M059J (cell line): ENCODE measurements at regions not wholly inside any gene's neighbourhood (a gene's known extent, or its start where the extent isn't known, plus 50 kb on each side); places are given as distances from the start of the nearest gene placed in this dataset.

Experiments used
- DNase-seq: peaks from one replicate; pipeline ENCODE4 v3.0.0-alpha.2; 2012; ENCODE audit warnings: low read depth

DNA sequence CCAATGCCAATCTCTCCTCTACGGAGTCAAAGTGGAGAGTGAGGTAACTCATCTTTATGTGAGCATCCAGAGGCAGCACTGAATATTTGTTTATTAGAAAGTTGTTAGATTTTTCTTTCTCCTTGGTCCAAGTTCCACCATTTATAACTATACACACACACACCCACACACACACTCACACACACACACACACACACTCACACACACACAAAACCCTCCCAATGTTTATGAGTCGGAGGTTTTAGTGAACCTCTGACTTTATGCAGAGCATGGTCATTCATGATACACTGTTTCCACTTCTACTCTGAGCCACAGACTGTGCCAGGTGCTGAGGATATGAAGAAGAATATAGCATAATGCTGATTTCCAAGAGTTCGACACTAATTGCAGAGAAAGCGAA, 132.9 kb upstream of the CCDC68 start:
- no peak for DNase-seq

- peak; percentile 60 for DNase-seq
These were observed 131.4 kb upstream of the CCDC68 start for GRCh38 chr18:55090564-55091188.

DNA sequence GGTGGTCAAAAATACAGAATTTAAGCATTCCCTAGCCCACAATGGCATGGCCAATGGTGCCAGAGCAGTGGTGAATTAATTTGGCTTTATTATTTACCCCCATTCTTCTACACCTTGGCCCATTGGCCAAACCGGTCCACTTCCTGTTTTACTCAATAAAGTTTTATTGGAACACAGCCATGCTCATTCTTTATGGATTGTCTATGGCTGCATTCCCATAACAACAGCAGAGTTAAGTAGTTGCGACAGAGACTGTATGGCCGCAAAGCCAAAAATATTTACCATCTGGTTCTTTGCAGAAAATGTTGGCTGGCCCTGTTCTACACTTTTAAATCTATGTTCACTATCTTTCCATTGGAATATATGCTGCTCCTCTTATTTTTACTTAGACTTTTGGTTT, 130.3 kb upstream of the CCDC68 start:
- DNase-seq: no peak

DNA sequence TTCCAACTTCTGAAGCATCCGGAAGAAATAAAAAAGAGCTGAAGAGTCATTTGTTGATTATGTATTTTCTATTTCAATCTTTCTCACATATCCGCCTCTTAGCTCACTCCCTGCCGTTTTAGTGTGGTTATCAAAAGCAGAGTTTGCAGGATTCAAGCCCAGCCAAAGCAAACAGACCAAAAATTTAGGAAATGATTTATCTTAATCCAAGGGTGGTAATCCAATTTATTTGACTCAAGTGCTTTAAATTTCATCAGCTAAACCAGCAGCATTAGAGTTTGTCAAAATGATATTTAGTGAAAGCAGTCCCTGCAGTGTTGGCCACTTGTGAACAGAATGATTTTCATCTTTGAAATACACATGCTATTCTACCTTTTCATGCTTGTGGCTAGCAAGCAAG, 129.3 kb upstream of the CCDC68 start:
- DNase-seq: no peak

- peak; percentile 71 for DNase-seq
These were observed 128.7 kb upstream of the CCDC68 start for GRCh38 chr18:55088000-55088401.

- no peak for DNase-seq
These were observed 127.6 kb upstream of the CCDC68 start for GRCh38 chr18:55086906-55087305.

GRCh38 chr18:55085557-55086285, 126.5 kb upstream of the CCDC68 start:
- DNase-seq: no peak

DNA sequence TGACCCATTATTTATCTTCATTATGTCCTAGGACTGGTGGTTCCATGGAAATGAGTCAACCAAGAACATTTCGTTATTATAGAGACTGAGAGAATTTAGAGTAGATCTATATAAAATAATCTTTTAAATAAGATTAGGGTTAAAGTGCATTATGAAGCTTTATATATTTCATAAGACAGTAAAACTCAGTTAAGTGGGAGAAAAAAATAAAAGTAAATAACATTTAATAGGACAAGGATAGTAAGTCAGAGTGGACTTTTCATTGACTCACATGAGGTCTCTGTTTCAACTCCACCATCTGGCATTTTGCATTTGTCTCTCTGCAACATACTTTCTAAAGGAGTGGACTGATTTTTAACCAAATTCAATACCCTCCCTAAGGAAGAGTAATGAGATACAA, 125.3 kb upstream of the CCDC68 start:
- DNase-seq: no peak

DNA sequence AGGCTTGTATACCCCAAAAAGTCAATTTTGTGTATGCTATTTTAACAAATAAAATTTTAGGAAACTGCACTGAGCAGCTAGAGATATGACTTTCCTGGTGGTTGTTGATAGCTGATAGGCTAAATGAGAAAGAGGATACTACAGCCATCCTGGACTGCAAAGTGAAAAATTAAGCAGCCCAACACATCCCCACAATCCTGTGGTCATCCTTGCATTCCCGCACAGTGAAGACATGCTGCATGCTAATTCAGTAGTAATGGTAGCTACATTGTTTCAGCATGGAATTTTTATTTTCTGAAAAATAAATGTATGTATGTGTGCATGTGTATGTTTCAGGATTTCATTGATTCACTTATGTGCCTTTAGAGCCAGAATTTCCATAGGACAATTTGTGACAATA, 124.2 kb upstream of the CCDC68 start:
- peak; percentile 49 for DNase-seq

GRCh38 chr18:55079481-55080355, 120.5 kb upstream of the CCDC68 start:
- no peak for DNase-seq

GRCh38 chr18:55079067-55079466, 119.8 kb upstream of the CCDC68 start:
- no peak for DNase-seq

DNA sequence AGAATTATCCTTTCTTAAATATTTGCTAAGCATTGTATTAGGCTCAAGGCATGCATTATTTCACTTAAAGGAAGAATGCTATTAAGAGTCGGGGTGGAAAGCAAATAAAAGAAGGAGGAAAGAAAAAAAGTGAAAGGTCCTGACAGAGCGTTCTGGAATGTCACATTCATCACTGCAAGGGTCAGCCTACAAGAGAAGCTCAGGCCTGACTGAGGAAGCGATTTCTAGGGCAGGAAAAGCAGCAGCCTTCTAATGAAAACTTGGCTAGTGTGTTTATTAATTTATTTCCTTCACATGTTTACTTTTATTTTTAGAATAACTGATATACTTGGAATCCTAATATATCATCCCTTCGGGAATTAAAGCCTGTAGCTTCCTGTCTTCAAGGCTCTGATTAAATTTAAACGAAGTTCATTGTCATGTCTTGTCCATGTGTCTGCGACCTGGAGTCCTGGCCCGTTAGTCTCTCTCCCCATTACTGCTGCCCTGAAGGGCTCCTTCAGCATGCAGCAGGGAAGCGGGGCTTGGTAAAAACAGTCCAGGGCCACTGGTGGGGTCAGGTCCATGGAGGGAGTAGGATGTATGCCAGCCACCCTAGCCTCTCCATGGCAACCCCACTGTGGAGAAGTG, 119.2 kb upstream of the CCDC68 start:
- DNase-seq: no peak

- no peak for DNase-seq
These were observed 117.5 kb upstream of the CCDC68 start for GRCh38 chr18:55076643-55077218.

DNA sequence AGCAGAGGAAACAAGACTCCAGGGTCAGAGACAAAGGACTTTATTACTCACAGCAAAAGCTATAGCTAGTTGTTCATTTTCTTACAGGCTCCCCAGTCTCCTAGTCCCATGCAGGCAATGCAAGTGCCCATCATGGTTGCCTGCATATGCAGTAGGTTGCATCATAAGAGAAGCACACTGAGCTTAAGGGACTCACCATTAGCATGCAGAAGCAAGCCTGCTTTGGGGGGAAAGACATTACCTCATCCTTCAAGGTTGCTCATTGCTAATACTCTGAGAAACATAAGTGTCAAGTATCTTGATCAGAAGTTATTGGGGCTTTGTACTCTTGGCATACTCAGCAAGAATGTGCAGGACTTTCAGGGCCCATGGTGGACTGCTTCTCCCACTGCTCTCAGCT, 114.6 kb upstream of the CCDC68 start:
- no peak for DNase-seq

DNA sequence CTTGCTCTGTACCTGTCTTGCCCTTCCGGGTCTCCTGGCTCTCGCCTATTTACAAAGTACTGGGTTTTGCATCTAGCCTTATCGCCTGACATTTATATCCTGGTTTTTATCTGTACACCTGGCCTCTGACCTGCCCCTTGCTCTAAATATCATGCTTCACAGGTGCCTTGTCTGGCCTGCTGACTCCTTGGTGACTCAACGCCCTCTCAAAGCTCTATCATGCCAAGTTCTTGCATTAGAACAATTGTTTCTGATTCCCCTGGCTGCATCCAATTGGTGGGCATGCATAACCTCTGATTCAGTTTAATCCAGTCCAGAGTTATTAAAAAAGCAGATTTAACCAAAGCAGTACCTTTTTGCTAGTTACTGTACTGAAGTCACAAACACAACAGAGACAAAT, 113.9 kb upstream of the CCDC68 start:
- DNase-seq: no peak

DNA sequence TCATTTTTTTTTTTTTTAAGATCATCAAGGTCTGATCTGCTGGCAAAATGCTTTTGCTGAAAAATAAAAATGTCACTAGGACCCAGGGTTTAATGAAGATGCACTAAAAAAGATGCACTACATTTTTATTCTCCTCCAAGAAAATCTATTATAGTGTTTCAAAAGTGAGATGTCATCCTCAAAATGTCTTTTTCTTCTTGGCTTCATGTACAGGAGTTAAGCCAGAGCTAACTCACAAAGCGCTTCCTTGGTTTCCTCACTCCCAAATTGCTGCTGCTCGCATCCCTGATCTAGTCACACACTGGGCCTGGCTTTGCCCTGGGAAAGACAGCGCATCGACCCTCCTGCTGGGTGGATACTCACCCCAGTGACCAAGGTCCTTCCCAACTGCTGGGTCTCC, 113.4 kb upstream of the CCDC68 start:
- DNase-seq: no peak

DNA sequence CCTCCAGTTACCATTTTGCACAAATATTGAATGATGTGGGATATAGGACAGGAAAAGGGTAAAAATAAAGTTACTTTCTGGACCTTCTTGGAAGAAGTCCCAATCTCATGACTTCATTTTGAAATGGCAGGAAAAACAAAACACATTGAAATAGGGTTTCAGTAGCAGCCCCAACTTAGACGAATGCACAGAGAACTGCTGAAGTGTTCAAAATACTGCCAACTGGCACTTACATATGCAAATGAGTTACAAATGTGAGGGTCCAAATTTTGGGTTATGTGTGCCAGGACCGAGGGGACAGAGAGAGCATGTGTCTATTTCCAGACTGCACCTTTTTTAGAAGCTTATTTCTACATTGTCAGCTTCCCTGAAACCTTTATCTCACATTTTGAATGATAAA, 112.9 kb upstream of the CCDC68 start:
- no peak for DNase-seq

DNA sequence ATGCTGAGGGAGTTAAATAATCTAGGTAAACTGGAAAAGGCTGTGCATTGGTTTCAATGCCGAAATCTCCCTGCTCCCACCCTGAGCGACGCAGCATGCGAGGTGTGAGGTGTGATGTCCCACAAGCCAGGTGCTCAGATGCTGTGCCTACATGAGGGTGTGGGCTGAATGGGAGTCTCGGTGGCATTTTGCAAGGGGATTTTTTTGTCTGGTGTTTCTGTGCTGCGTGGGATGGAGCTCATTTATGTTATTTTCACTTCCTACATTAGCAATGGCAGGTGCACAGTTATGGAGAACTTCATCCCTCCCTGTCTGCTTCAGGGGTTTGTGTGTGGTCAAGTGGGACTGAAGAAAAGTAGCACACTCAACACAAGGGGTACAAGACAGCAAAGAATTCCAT, 110.2 kb upstream of the CCDC68 start:
- DNase-seq: no peak

DNA sequence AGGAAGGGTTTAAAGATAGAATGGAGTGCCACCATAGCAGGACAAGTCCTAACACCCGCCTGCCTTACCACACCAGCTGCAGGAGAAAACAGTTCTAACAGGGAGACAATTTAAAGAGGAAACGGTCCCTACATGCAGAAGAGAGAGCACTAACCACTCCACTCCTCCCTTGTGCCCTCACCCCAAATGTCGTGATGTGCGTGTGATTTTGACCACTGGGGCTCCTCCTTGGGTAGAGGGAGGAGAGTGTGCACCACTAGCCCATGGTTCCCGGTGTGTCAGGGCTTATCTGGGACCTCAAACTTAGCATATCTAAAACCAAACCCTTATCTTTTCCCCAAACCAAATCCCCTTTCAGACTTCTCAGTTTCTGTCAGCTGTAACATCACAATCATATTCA, 105.5 kb upstream of the CCDC68 start:
- DNase-seq: no peak

DNA sequence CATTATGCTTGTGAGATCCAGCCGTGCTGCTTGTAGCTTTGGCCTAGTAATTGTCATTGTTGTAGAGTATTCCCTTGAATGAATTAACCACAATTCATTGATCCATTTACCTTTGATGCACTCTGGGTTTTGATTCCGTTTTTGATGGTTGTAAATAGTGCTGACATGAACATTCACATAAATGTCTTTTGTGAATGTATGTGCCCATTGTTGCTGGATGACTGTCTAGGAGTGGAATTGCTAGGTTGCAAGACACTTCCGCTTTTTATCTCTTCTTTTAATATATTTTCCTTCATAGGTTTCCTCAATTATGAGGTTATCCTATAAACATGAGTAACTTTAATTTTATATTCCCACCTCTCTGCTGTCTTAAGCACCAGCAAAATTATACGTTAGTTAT, 104.8 kb upstream of the CCDC68 start:
- DNase-seq: no peak

DNA sequence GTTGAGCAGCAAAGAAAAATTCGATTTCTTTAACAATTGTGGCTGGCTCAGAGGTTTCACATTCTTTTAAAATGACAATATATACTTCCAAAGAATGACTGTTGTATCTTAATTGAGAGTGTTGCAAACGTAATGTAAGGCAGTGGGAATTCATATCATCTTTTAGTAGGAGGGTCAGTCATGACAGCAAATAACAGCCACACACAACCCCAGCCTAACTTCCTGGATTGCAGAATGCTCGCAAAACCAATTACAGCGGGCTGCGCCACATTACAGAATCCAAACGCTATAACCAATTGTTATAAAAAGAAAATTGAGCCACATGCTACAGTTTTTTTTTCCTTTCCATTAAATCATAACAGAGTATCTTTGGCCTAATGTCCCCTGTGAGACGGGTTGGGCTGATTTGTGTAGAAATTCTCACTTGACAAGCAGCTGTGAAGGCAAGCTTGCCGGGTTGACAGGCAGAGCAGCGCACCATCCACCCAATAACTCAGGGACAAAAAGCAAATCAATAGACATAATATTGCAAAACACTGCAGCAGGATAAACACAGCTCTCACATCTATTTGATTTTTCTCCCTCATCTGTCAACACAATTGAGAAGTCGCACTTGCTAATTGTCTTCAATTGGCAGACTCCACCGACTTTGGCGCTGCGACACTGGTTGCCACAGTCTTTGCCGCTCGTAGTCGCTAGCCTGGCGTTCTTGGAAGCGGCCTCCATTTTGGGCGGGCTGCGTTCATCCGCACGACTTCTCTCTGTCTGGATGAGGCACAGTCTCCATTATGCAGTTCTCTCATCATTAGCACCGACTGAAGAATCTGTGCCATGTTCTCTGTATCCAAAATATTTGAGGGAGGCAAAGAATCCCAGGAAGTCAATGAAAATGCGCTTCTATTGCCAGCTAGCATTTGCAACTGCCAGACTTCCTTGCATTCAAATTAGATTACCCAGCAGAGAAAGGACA, 95.0 kb upstream of the CCDC68 start:
- DNase-seq: no peak
